IMR-90 (cell line): ENCODE measurements at regions not wholly inside any gene's neighbourhood (a gene's known extent, or its start where the extent isn't known, plus 50 kb on each side); places are given as distances from the start of the nearest gene placed in this dataset.

Experiments used
- ATAC-seq: fragments of 200-7000 bp; cut with Tn5 transposase; 2 replicates; pipeline ENCODE4 v1.9.1; 2020; ENCODE audit warnings: low read depth, mild to moderate bottlenecking, moderate library complexity
- BruUV-seq: library from RNA; stranded (reverse); fragments of 400-500 nt; replicated peaks from 2 replicates; lab custom pipeline; 2021; lab: Mats Ljungman, UMichigan
- CTCF ChIA-PET: fragments of 300-600 bp; formaldehyde crosslinking; extraction: SDS; loops from one replicate; lab custom pipeline; 2021; ENCODE audit warnings: antibody characterized with exemption; lab: Yijun Ruan, JAX
- POLR2A ChIA-PET: fragments of 300-600 bp; sonication (Branson Sonifier 250); formaldehyde crosslinking; loops from one replicate; lab custom pipeline; 2022; ENCODE audit warnings: antibody characterized with exemption; ENCODE audit not compliant: unreplicated experiment; lab: Charles Lee
- DNase-seq: peaks from one replicate; pipeline ENCODE4 v3.0.0; 2013
- H2AFZ ChIP-seq: replicated peaks from 2 replicates; pipeline ENCODE3; 2013; ENCODE audit warnings: low read length, mild to moderate bottlenecking; ENCODE audit not compliant: poor library complexity
- H2AK5ac ChIP-seq: 2 replicates; pipeline ENCODE4 v1.6.1; 2013; ENCODE audit warnings: low read depth, low read length, inconsistent platforms
- H2AK9ac ChIP-seq: replicated peaks from 2 replicates; pipeline ENCODE3; 2013; ENCODE audit warnings: mild to moderate bottlenecking, low read depth, low read length, moderate library complexity; ENCODE audit not compliant: poor library complexity
- H2BK120ac ChIP-seq: 2 replicates; pipeline ENCODE4 v1.6.1; 2013; ENCODE audit warnings: low read depth, low read length, inconsistent platforms
- H2BK15ac ChIP-seq: 3 replicates; pipeline ENCODE4 v1.6.1; 2013; ENCODE audit warnings: low read depth, low read length, inconsistent platforms
- H2BK20ac ChIP-seq: 2 replicates; pipeline ENCODE4 v1.6.1; 2013; ENCODE audit warnings: low read depth, mild to moderate bottlenecking, inconsistent platforms, low read length, moderate library complexity
- H2BK5ac ChIP-seq: 2 replicates; pipeline ENCODE4 v1.6.1; 2013; ENCODE audit warnings: mild to moderate bottlenecking, low read depth, low read length, inconsistent platforms; ENCODE audit not compliant: poor library complexity, severe bottlenecking
- H3K14ac ChIP-seq: replicated peaks from 2 replicates; pipeline ENCODE4 v1.6.1; 2013; ENCODE audit warnings: low read depth, low read length, inconsistent platforms
- H3K18ac ChIP-seq: 2 replicates; pipeline ENCODE4 v1.6.1; 2013; ENCODE audit warnings: low read depth, low read length, control low read depth
- H3K23ac ChIP-seq: 2 replicates; pipeline ENCODE4 v1.6.1; 2013; ENCODE audit warnings: low read depth, low read length, inconsistent platforms
- H3K27ac ChIP-seq: 2 replicates; pipeline ENCODE4 v1.5.1; 2013; ENCODE audit warnings: mild to moderate bottlenecking, control low read depth, low read length; ENCODE audit not compliant: insufficient read depth
- H3K27me3 ChIP-seq: 2 replicates; pipeline ENCODE4 v1.6.1; 2013; ENCODE audit warnings: low read length; ENCODE audit not compliant: control insufficient read depth, insufficient read depth
- H3K36me3 ChIP-seq: 2 replicates; pipeline ENCODE4 v1.6.1; 2013; ENCODE audit warnings: low read length, mixed read lengths; ENCODE audit not compliant: control insufficient read depth, insufficient read depth
- H3K4ac ChIP-seq: 2 replicates; pipeline ENCODE4 v1.6.1; 2013; ENCODE audit warnings: low read depth, low read length, inconsistent platforms
- H3K4me1 ChIP-seq: 2 replicates; pipeline ENCODE4 v1.6.1; 2013; ENCODE audit warnings: low read length, mixed read lengths; ENCODE audit not compliant: control insufficient read depth, insufficient read depth
- H3K4me2 ChIP-seq: 2 replicates; pipeline ENCODE4 v1.6.1; 2013; ENCODE audit warnings: low read depth, mild to moderate bottlenecking, control low read depth, low read length, moderate library complexity
- H3K4me3 ChIP-seq: 2 replicates; pipeline ENCODE4 v1.5.1; 2013; ENCODE audit warnings: low read depth, mild to moderate bottlenecking, control low read depth, low read length, moderate library complexity; ENCODE audit not compliant: insufficient read depth
- H3K56ac ChIP-seq: 2 replicates; pipeline ENCODE4 v1.6.1; 2013; ENCODE audit warnings: low read length, inconsistent platforms; ENCODE audit not compliant: insufficient read depth; ENCODE audit errors: extremely low read depth
- H3K79me1 ChIP-seq, 2 experiments: 2 replicates each; pipeline ENCODE4 v1.6.1; 2013; ENCODE audit warnings: low read length in 2 of 2, inconsistent platforms in 1 of 2, low read depth in 1 of 2
- H3K9ac ChIP-seq: 2 replicates; pipeline ENCODE4 v1.6.1; 2013; ENCODE audit warnings: low read depth, low read length, control low read depth
- H3K9me1 ChIP-seq: 2 replicates; pipeline ENCODE4 v1.6.1; 2013; ENCODE audit warnings: low read length, inconsistent platforms; ENCODE audit not compliant: insufficient read depth
- H3K9me3 ChIP-seq: 2 replicates; pipeline ENCODE4 v1.6.1; 2013; ENCODE audit warnings: low read length; ENCODE audit not compliant: control insufficient read depth, insufficient read depth
- H4K20me1 ChIP-seq: 2 replicates; pipeline ENCODE4 v1.6.1; 2013; ENCODE audit warnings: low read length, inconsistent platforms; ENCODE audit not compliant: insufficient read depth
- H4K5ac ChIP-seq: 2 replicates; pipeline ENCODE4 v1.6.1; 2013; ENCODE audit warnings: mild to moderate bottlenecking, low read depth, low read length, control low read depth
- H4K8ac ChIP-seq, 2 experiments: 2 replicates each; pipeline ENCODE4 v1.6.1; 2013; ENCODE audit warnings: low read depth in 2 of 2, low read length in 2 of 2, control low read depth in 1 of 2, inconsistent platforms in 1 of 2
- H4K91ac ChIP-seq: 2 replicates; pipeline ENCODE4 v1.6.1; 2013; ENCODE audit warnings: low read depth, low read length, inconsistent platforms; ENCODE audit not compliant: insufficient read depth
- CHD1 ChIP-seq: IDR thresholded peaks from 2 replicates; pipeline ENCODE4 v1.6.1; 2012; ENCODE audit warnings: low read depth, low read length, improper control_type of control experiment
- FOS ChIP-seq: fragments of 150-350 bp; IDR thresholded peaks from 2 replicates; pipeline ENCODE4 v1.6.1; 2016; ENCODE audit warnings: low read depth, low read length
- MAZ ChIP-seq: IDR thresholded peaks from 2 replicates; pipeline ENCODE4 v1.6.1; 2012; ENCODE audit warnings: low read depth, mild to moderate bottlenecking, low read length, improper control_type of control experiment, moderate library complexity, borderline replicate concordance
- MXI1 ChIP-seq: IDR thresholded peaks from 2 replicates; pipeline ENCODE4 v1.6.1; 2012; ENCODE audit warnings: low read depth, mild to moderate bottlenecking, low read length, moderate library complexity, borderline replicate concordance
- NFE2L2 ChIP-seq: fragments of 150-350 bp; IDR thresholded peaks from 2 replicates; pipeline ENCODE4 v1.6.1; 2016; ENCODE audit warnings: low read depth, mild to moderate bottlenecking, low read length
- POLR2A ChIP-seq: IDR thresholded peaks from 2 replicates; pipeline ENCODE4 v1.6.1; 2012; ENCODE audit warnings: mild to moderate bottlenecking, low read depth, low read length
- RAD21 ChIP-seq: IDR thresholded peaks from 2 replicates; pipeline ENCODE4 v1.6.1; 2012; ENCODE audit warnings: low read length, improper control_type of control experiment
- RCOR1 ChIP-seq: IDR thresholded peaks from 2 replicates; pipeline ENCODE4 v1.6.1; 2012; ENCODE audit warnings: mild to moderate bottlenecking, low read length, improper control_type of control experiment; ENCODE audit not compliant: insufficient replicate concordance
- RFX5 ChIP-seq: IDR thresholded peaks from 2 replicates; pipeline ENCODE4 v1.8.0; 2012; ENCODE audit warnings: low read depth, mild to moderate bottlenecking, low read length, moderate library complexity
- WGBS, 2 experiments: methylation state at CpG; one replicate each; pipeline versions ENCODE4 v1.1.5 to v1.1.7; 2013; ENCODE audit warnings: missing lambda C conversion rate in 2 of 2; ENCODE audit not compliant: insufficient read length in 1 of 2; ENCODE audit errors: extremely low coverage in 2 of 2; 5-methylcytosine and 5-hydroxymethylcytosine counted together
- dilution Hi-C: fragments of 300-500 bp; cut with HindIII; formaldehyde crosslinking; loops from one replicate; pipeline ENCODE4 v1.14.3; 2018; ENCODE audit warnings: low sequenced_read_pairs; ENCODE audit not compliant: unreplicated experiment
- in situ Hi-C: fragments of 300-500 bp; cut with MboI; formaldehyde crosslinking; loops from 3 replicates; pipeline ENCODE4 v1.14.3; 2019; ENCODE audit warnings: low sequenced_read_pairs, inconsistent platforms, mixed read lengths
- intact Hi-C: fragments of 100-400 bp; cut with micrococcal nuclease; formaldehyde crosslinking; loops from 2 replicates; pipeline ENCODE4 v1.10.0; 2022
- TF ChIP-seq, protein P1 (sequence below): fragments of 150-350 bp; IDR thresholded peaks from 2 replicates; pipeline ENCODE4 v1.6.1; 2016; ENCODE audit warnings: low read depth, mild to moderate bottlenecking, low read length, moderate library complexity, borderline replicate concordance
- TF ChIP-seq, protein P2 (sequence below): fragments of 150-350 bp; IDR thresholded peaks from 2 replicates; pipeline ENCODE4 v1.6.1; 2017; ENCODE audit warnings: mild to moderate bottlenecking, antibody characterized with exemption, low read length, low read depth

DNA sequence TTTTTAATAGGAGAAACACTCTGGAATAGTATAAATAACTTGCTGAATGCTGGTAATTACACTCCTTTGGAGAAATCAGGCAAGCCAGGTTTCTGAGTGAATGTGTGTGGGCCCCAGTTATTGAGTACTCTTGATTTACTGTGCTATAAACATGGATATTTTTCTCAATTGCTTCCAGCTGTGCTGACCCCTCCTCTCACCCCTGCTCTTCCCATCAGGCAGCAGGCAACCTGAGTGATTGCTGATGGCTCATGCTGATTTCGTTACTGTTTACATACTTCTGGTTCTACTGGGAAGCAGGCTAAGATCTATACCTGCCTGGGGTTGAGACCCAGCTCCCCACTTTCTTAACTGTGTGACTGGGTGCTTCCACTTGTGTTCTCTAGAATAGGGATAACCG, 68.5 kb downstream of the DHCR7 start:
- Histone ChIP-seq H3K18ac (no peak overlapping the region), H4K91ac (no peak overlapping the region), H3K23ac (no peak overlapping the region), H2BK15ac (no peak overlapping the region), H3K14ac (no peak overlapping the region), H3K56ac (no peak overlapping the region), H3K36me3 (no peaks in the 10 kb centered on the region), H3K4me2 (no peak overlapping the region), H2AK9ac (no peak overlapping the region), H3K79me1 (no peaks in the 10 kb centered on the region), H2BK5ac (no peak overlapping the region), H4K8ac (no peak overlapping the region), H3K9ac (no peak overlapping the region), H3K27ac (no peak overlapping the region), H4K20me1 (no peaks in the 10 kb centered on the region), H3K27me3 (peaks cover 17% of the 10 kb centered on the region), H3K9me1 (no peaks in the 10 kb centered on the region), H2BK120ac (no peak overlapping the region), H2BK20ac (no peak overlapping the region), H3K9me3 (peaks cover 4% of the 10 kb centered on the region; the same call in 1 of the 2 replicates), H2AFZ (no peak overlapping the region), H2AK5ac (no peak overlapping the region), H4K5ac (no peak overlapping the region), H3K4me1 (no peaks in the 10 kb centered on the region), H3K4me3 (no peak overlapping the region), H3K4ac (no peak overlapping the region)
- no CpG with 5 or more reads among the region's 2 CpGs for WGBS, 2 experiments
- BruUV-seq = no TSS peak
- in situ Hi-C loops (no loop called here), intact Hi-C loops (loop anchor here (10.0 kb wide), 1 partner anchor 255 kb away; no protein-coding TSS in a partner anchor), dilution Hi-C loops (no loop called here)
- TF ChIP-seq CHD1 (no peak), RFX5 (no peak), POLR2A (no peak), NFE2L2 (no peak), MAZ (no peak), MXI1 (no peak), RAD21 (no peak), RCOR1 (no peak), FOS (no peak)
- TF ChIP-seq, protein P1, sequence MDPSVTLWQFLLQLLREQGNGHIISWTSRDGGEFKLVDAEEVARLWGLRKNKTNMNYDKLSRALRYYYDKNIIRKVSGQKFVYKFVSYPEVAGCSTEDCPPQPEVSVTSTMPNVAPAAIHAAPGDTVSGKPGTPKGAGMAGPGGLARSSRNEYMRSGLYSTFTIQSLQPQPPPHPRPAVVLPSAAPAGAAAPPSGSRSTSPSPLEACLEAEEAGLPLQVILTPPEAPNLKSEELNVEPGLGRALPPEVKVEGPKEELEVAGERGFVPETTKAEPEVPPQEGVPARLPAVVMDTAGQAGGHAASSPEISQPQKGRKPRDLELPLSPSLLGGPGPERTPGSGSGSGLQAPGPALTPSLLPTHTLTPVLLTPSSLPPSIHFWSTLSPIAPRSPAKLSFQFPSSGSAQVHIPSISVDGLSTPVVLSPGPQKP = no peak
- TF ChIP-seq, protein P2, sequence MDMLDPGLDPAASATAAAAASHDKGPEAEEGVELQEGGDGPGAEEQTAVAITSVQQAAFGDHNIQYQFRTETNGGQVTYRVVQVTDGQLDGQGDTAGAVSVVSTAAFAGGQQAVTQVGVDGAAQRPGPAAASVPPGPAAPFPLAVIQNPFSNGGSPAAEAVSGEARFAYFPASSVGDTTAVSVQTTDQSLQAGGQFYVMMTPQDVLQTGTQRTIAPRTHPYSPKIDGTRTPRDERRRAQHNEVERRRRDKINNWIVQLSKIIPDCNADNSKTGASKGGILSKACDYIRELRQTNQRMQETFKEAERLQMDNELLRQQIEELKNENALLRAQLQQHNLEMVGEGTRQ = no peak
- POLR2A ChIA-PET = no interaction called here
- ATAC-seq (no peak), DNase-seq (no peak)
- CTCF ChIA-PET = no interaction called here
